Bronchial epithelial cell (primary cell): ENCODE measurements at regions not wholly inside any gene's neighbourhood (a gene's known extent, or its start where the extent isn't known, plus 50 kb on each side); places are given as distances from the start of the nearest gene placed in this dataset.

ENCODE experiments used
- DNase-seq: peaks from one replicate; pipeline ENCODE4 v3.0.0-alpha.2; 2010; ENCODE audit warnings: low read depth
- FAIRE-seq: peaks from 2 replicates; lab custom pipeline; 2011; peaks lifted over from hg19 to GRCh38; lab: Jason Lieb, UNC
- H3K27me3 ChIP-seq: 2 replicates; pipeline ENCODE4 v1.5.1; 2011; ENCODE audit warnings: low read length; ENCODE audit not compliant: control insufficient read depth, insufficient read depth
- H3K36me3 ChIP-seq: 2 replicates; pipeline ENCODE4 v1.5.1; 2011; ENCODE audit warnings: low read length; ENCODE audit not compliant: control insufficient read depth, insufficient read depth
- H3K4me3 ChIP-seq: 2 replicates; pipeline ENCODE4 v1.5.1; 2011; ENCODE audit warnings: mild to moderate bottlenecking, low read depth, low read length, control low read depth
- CTCF ChIP-seq: IDR thresholded peaks from 2 replicates; pipeline ENCODE4 v1.5.1; 2011; ENCODE audit warnings: mild to moderate bottlenecking, moderate library complexity, low read length, control low read depth, inconsistent platforms; ENCODE audit not compliant: insufficient read depth, severe bottlenecking

GRCh38 chr2:860259-860855, 90.3 kb upstream of the SNTG2 start:
- Histone ChIP-seq H3K36me3 (no peaks in the 10 kb centered on the region), H3K4me3 (no peak overlapping the region), H3K27me3 (no peaks in the 10 kb centered on the region)
- no peak for TF ChIP-seq CTCF
- no peak for FAIRE-seq
- DNase-seq: no peak

- DNase-seq (no peak), FAIRE-seq (no peak)
- Histone ChIP-seq H3K36me3 (no peaks in the 10 kb centered on the region), H3K4me3 (no peak overlapping the region), H3K27me3 (no peaks in the 10 kb centered on the region)
- no peak for TF ChIP-seq CTCF
These were observed 92.0 kb upstream of the SNTG2 start for GRCh38 chr2:858646-859045.

GRCh38 chr2:857937-858336, 92.7 kb upstream of the SNTG2 start:
- Histone ChIP-seq H3K4me3 (no peak overlapping the region), H3K27me3 (no peaks in the 10 kb centered on the region), H3K36me3 (no peaks in the 10 kb centered on the region)
- no peak for TF ChIP-seq CTCF
- FAIRE-seq (no peak), DNase-seq (no peak)

- Histone ChIP-seq H3K4me3 (no peak overlapping the region), H3K36me3 (no peaks in the 10 kb centered on the region), H3K27me3 (no peaks in the 10 kb centered on the region)
- no peak for TF ChIP-seq CTCF
- FAIRE-seq (no peak), DNase-seq (no peak)
These were observed 93.6 kb upstream of the SNTG2 start for GRCh38 chr2:857081-857480.

GRCh38 chr2:856456-856855, 94.2 kb upstream of the SNTG2 start:
- Histone ChIP-seq H3K27me3 (no peaks in the 10 kb centered on the region), H3K4me3 (no peak overlapping the region), H3K36me3 (no peaks in the 10 kb centered on the region)
- DNase-seq: no peak
- FAIRE-seq: no peak
- no peak for TF ChIP-seq CTCF

GRCh38 chr2:856041-856440, 94.6 kb upstream of the SNTG2 start:
- TF ChIP-seq CTCF: no peak
- Histone ChIP-seq H3K27me3 (no peaks in the 10 kb centered on the region), H3K36me3 (no peaks in the 10 kb centered on the region), H3K4me3 (no peak overlapping the region)
- no peak for DNase-seq
- FAIRE-seq: no peak
